ENCODE measurements at regions not wholly inside any gene's neighbourhood (a gene's known extent, or its start where the extent isn't known, plus 50 kb on each side); places are given as distances from the start of the nearest gene placed in this dataset.

DNA sequence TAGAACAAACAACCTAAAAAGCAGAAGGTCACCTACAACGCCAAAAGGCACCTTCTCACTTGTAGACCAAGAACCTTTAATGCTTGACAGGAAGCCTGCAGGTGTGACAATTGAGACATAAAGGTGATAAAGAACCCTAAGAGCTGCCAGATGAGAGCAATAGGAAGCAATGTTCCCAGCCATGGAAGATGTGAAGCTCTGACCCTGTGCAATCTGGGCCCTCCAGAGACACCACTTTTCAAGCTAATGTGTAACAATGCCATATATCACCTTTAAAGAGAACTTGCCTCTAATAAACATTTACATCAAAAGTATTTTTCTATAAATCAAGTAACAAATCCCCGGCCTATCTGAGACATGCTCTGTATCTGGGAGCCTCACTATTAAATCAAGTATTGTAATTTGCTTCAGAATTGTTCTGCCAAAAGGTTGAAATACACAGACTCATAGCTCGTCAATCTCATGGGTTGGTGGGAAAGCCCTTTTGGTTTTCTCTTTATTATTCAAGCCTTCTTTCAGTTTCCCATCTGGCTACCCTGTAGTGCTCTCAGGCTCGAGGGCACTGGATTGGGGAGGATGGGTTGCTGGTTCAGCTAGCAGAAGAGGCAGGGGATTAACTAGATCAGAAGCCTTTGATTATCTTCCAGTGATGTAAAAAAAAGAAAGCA lies 368.9 kb downstream of the BUD13 start:
- no peak for TF ChIP-seq MAFK (conservative IDR thresholded peaks at IDR 0.05 in 1 of 2, IDR thresholded peaks at IDR 0.05 in 1 of 2; ENCODE audit: low read length in 2 of 2)
- no peak for TF ChIP-seq POLR2AphosphoS5 (IDR thresholded peaks at IDR 0.05; ENCODE audit: low read depth, low read length)
- TF ChIP-seq NFATC3 (CRISPR knock-in tag; IDR thresholded peaks at IDR 0.05), result no peak
- TF ChIP-seq ESRRA (CRISPR knock-in tag; IDR thresholded peaks at IDR 0.05; ENCODE audit: low read depth), result no peak

Measured in HepG2 (cell line).